Liver (tissue), 8 donors: ENCODE measurements at regions not wholly inside any gene's neighbourhood (a gene's known extent, or its start where the extent isn't known, plus 50 kb on each side); places are given as distances from the start of the nearest gene placed in this dataset.

Experiments
- DNase-seq: peaks from one replicate; pipeline ENCODE4 v3.0.0-alpha.2; 2017; ENCODE audit warnings: low spot score
- H3K27ac ChIP-seq, 2 donors: one replicate each; pipeline ENCODE4 v1.7.0; 2013; ENCODE audit warnings: inconsistent platforms in 2 of 2, low read length in 2 of 2, control low read depth in 1 of 2, low read depth in 1 of 2, mild to moderate bottlenecking in 1 of 2
- H3K27me3 ChIP-seq, 4 donors: one replicate each; pipeline versions ENCODE4 v1.6.1 to v1.7.0; 2013; ENCODE audit warnings: low read length in 3 of 4, inconsistent platforms in 1 of 4, mild to moderate bottlenecking in 1 of 4, moderate library complexity in 1 of 4; ENCODE audit not compliant: control insufficient read depth in 4 of 4, insufficient read depth in 4 of 4
- H3K36me3 ChIP-seq, 4 donors: one replicate each; pipeline versions ENCODE4 v1.6.1 to v1.7.0; 2013; ENCODE audit warnings: low read length in 3 of 4, mild to moderate bottlenecking in 3 of 4, low read depth in 1 of 4, moderate library complexity in 1 of 4; ENCODE audit not compliant: control insufficient read depth in 4 of 4, insufficient read depth in 3 of 4
- H3K4me1 ChIP-seq, 4 donors: one replicate each; pipeline versions ENCODE4 v1.6.1 to v1.7.0; 2013; ENCODE audit warnings: low read length in 3 of 4, mild to moderate bottlenecking in 3 of 4, moderate library complexity in 1 of 4; ENCODE audit not compliant: control insufficient read depth in 4 of 4, insufficient read depth in 4 of 4
- H3K4me3 ChIP-seq, 3 donors: one replicate each; pipeline versions ENCODE4 v1.6.1 to v1.7.0; 2013; ENCODE audit warnings: low read length in 3 of 3, control low read depth in 1 of 3, low read depth in 1 of 3, mild to moderate bottlenecking in 1 of 3
- H3K9ac ChIP-seq, 2 donors: one replicate each; pipeline ENCODE4 v1.7.0; 2013; ENCODE audit warnings: low read length in 2 of 2, mild to moderate bottlenecking in 2 of 2, moderate library complexity in 2 of 2, control low read depth in 1 of 2, low read depth in 1 of 2
- H3K9me3 ChIP-seq, 4 donors: one replicate each; pipeline versions ENCODE4 v1.6.1 to v1.7.0; 2013; ENCODE audit warnings: low read length in 3 of 4; ENCODE audit not compliant: control insufficient read depth in 4 of 4
- ATF3 ChIP-seq: IDR thresholded peaks from 2 replicates; pipeline ENCODE4 v1.6.1; 2016; ENCODE audit warnings: antibody characterized with exemption
- EGR1 ChIP-seq, 2 donors: IDR thresholded peaks; 2 replicates each; pipeline ENCODE4 v1.6.1; 2016 to 2018; ENCODE audit warnings: antibody characterized with exemption in 2 of 2, low read depth in 2 of 2
- FOXA1 ChIP-seq: IDR thresholded peaks from 2 replicates; pipeline ENCODE4 v1.6.1; 2016; ENCODE audit warnings: antibody characterized with exemption
- FOXA2 ChIP-seq: IDR thresholded peaks from 2 replicates; pipeline ENCODE4 v1.6.1; 2016; ENCODE audit warnings: antibody characterized with exemption
- GABPA ChIP-seq, 2 donors: IDR thresholded peaks in 1 of 2; conservative IDR thresholded peaks in 1 of 2; 2 replicates each; pipeline ENCODE4 v1.6.1; 2016; ENCODE audit warnings: antibody characterized with exemption in 2 of 2, mild to moderate bottlenecking in 1 of 2, moderate library complexity in 1 of 2
- HNF4A ChIP-seq, 2 donors: conservative IDR thresholded peaks; 2 replicates each; pipeline ENCODE4 v1.6.1; 2016; ENCODE audit warnings: antibody characterized with exemption in 2 of 2, mild to moderate bottlenecking in 2 of 2
- HNF4G ChIP-seq: IDR thresholded peaks from 2 replicates; pipeline ENCODE4 v1.6.1; 2016; ENCODE audit warnings: antibody characterized with exemption
- JUND ChIP-seq, 2 donors: IDR thresholded peaks; 2 replicates each; pipeline ENCODE4 v1.6.1; 2016; ENCODE audit warnings: antibody characterized with exemption in 2 of 2
- NR2F2 ChIP-seq: IDR thresholded peaks from 2 replicates; pipeline ENCODE4 v1.6.1; 2016; ENCODE audit warnings: antibody characterized with exemption
- RAD21 ChIP-seq, 2 donors: IDR thresholded peaks; 2 replicates each; pipeline ENCODE4 v1.6.1; 2016; ENCODE audit warnings: antibody characterized with exemption in 2 of 2, mild to moderate bottlenecking in 2 of 2
- REST ChIP-seq: IDR thresholded peaks from 2 replicates; pipeline ENCODE4 v1.6.1; 2016; ENCODE audit warnings: antibody characterized with exemption, mild to moderate bottlenecking
- RXRA ChIP-seq, 2 donors: IDR thresholded peaks; 2 replicates each; pipeline ENCODE4 v1.6.1; 2017 to 2018; ENCODE audit warnings: antibody characterized with exemption in 2 of 2, mild to moderate bottlenecking in 1 of 2
- SP1 ChIP-seq: IDR thresholded peaks from 2 replicates; pipeline ENCODE4 v1.6.1; 2018; ENCODE audit warnings: antibody characterized with exemption, mild to moderate bottlenecking
- TAF1 ChIP-seq: conservative IDR thresholded peaks from 2 replicates; pipeline ENCODE4 v1.6.1; 2016; ENCODE audit warnings: antibody characterized with exemption, mild to moderate bottlenecking
- YY1 ChIP-seq: IDR thresholded peaks from 2 replicates; pipeline ENCODE4 v1.6.1; 2016; ENCODE audit warnings: antibody characterized with exemption, mild to moderate bottlenecking
- ZBTB33 ChIP-seq: IDR thresholded peaks from 2 replicates; pipeline ENCODE4 v1.6.1; 2016; ENCODE audit warnings: antibody characterized with exemption
- WGBS: extraction: QIAGEN DNeasy Blood & Tissue Kit; methylation state at CpG from one replicate; pipeline ENCODE4 v1.1.7; 2013; 5-methylcytosine and 5-hydroxymethylcytosine counted together
- TF ChIP-seq, protein P1 (sequence below): IDR thresholded peaks from 2 replicates; pipeline ENCODE4 v1.6.1; 2016; ENCODE audit warnings: antibody characterized with exemption
- TF ChIP-seq, protein P2 (sequence below): fragments of 150-350 bp; IDR thresholded peaks from 2 replicates; pipeline ENCODE4 v1.5.1; 2017; ENCODE audit warnings: improper control_type of control experiment, low read depth, low read length; ENCODE audit not compliant: missing input control
- donor health status: healthy.
- donor health status: healthy.
- donor health status: healthy.
- donor health status: healthy.
- donor health status: healthy.

DNA sequence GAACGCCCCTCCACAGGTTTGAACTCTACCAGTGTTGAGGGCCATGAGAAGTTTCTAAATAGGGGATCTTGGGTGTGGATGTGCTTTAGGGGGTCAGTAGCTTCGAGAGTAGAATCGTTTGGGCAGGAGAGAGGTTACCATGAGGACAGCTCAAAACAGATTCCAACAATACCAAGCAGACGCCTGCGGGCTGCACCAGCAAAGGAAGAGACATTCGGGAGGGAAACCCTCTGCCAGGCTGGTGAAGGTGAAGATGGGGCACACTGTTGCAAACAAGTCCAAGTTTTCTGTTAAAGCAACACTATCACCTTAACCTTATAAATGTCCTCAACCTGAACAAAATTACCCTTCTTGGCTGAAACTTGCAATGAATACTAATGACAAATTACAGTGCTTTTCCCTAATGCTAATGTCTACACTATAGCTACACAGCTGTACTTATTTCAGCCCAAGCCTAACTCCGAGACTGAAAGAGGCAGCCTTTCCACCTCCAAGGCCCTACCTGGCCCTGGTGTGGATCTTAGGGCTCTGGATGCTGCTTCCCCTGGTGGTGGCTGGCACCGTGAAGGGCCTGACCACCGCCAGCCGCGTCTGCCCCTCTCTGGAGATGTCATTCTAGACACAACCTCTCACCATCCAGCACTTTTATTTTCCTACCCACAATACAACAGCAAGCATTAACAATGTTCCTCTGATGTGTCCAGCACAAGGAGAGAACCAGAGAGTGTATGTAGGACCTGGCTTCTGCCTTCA lies 80.1 kb downstream of the DLL1 start:
- H3K4me1 ChIP-seq, result no peaks in the 10 kb centered on the region
- no peaks in the 10 kb centered on the region for H3K9me3 ChIP-seq
- no peak overlapping the region for H3K9ac ChIP-seq
- TF ChIP-seq, protein P1, sequence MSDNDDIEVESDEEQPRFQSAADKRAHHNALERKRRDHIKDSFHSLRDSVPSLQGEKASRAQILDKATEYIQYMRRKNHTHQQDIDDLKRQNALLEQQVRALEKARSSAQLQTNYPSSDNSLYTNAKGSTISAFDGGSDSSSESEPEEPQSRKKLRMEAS, result no peak
- TF ChIP-seq, protein P2, sequence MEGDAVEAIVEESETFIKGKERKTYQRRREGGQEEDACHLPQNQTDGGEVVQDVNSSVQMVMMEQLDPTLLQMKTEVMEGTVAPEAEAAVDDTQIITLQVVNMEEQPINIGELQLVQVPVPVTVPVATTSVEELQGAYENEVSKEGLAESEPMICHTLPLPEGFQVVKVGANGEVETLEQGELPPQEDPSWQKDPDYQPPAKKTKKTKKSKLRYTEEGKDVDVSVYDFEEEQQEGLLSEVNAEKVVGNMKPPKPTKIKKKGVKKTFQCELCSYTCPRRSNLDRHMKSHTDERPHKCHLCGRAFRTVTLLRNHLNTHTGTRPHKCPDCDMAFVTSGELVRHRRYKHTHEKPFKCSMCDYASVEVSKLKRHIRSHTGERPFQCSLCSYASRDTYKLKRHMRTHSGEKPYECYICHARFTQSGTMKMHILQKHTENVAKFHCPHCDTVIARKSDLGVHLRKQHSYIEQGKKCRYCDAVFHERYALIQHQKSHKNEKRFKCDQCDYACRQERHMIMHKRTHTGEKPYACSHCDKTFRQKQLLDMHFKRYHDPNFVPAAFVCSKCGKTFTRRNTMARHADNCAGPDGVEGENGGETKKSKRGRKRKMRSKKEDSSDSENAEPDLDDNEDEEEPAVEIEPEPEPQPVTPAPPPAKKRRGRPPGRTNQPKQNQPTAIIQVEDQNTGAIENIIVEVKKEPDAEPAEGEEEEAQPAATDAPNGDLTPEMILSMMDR, result no peak
- TF ChIP-seq FOXA1 (no peak), RXRA (IDR thresholded peaks at IDR 0.05) (no peak), JUND (IDR thresholded peaks at IDR 0.05) (no peak)
- no peaks in the 10 kb centered on the region for H3K36me3 ChIP-seq
- DNase-seq, result no peak
- H3K27me3 ChIP-seq, result no peaks in the 10 kb centered on the region
- H3K27ac ChIP-seq, result no peak overlapping the region
- no peak overlapping the region for H3K4me3 ChIP-seq
- WGBS, result 75% methylated on average over 11 of the region's 11 CpGs

GRCh38 chr6:170210026-170210390 lies 80.9 kb downstream of the DLL1 start:
- TF ChIP-seq HNF4A (conservative IDR thresholded peaks at IDR 0.05), result no peak
- no peak for TF ChIP-seq EGR1 (IDR thresholded peaks at IDR 0.05; ENCODE audit: low read depth in 2 of 2)
- no peak for TF ChIP-seq ZBTB33
- TF ChIP-seq, protein P1, result no peak
- TF ChIP-seq TAF1, result no peak
- no peak for TF ChIP-seq ATF3
- TF ChIP-seq RAD21 (IDR thresholded peaks at IDR 0.05), result no peak
- no peak for TF ChIP-seq NR2F2
- TF ChIP-seq REST, result no peak
- TF ChIP-seq SP1, result no peak
- no peak for TF ChIP-seq RXRA (IDR thresholded peaks at IDR 0.05)
- no peak for TF ChIP-seq FOXA1
- no peak for TF ChIP-seq GABPA (IDR thresholded peaks at IDR 0.05 in 1 of 2, conservative IDR thresholded peaks at IDR 0.05 in 1 of 2)
- no peak for TF ChIP-seq JUND (IDR thresholded peaks at IDR 0.05)
- no peak for TF ChIP-seq FOXA2
- TF ChIP-seq, protein P2, result no peak
- TF ChIP-seq HNF4G, result no peak
- no peak for TF ChIP-seq YY1
- no peaks in the 10 kb centered on the region for H3K9me3 ChIP-seq
- no peak overlapping the region for H3K27ac ChIP-seq
- H3K4me1 ChIP-seq, result no peaks in the 10 kb centered on the region
- no peak for DNase-seq
- no peaks in the 10 kb centered on the region for H3K27me3 ChIP-seq
- whole genome bisulfite sequencing, result 86% methylated on average over 20 of the region's 20 CpGs
- no peak overlapping the region for H3K4me3 ChIP-seq
- H3K9ac ChIP-seq, result no peak overlapping the region
- no peaks in the 10 kb centered on the region for H3K36me3 ChIP-seq
